ENCODE measurements at regions not wholly inside any gene's neighbourhood (a gene's known extent, or its start where the extent isn't known, plus 50 kb on each side); places are given as distances from the start of the nearest gene placed in this dataset.

DNA sequence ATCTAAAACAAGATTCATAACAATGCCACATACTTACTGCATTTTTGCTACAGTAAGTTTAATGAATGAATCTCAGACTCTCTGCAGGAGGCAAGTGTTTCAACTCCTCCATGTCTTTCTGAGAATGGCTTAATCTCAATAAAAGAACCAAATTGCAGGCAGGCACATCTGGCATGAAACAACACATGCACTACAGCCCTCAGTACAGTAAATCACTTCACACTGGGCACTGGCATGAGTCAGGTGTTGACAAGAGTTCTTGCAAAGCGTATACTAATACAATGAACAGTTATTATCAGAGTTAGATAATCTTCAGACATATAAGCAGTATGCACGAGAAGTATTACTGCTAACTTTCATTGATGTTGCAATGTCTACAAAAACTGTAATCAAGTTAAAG lies 1386.8 kb downstream of the MRPL39 start:
- no peak for DNase-seq (ENCODE audit: low read depth, low spot score)
- no peak overlapping the region for H3K27ac ChIP-seq

- no peak overlapping the region for H3K27ac ChIP-seq
- no peak for DNase-seq (ENCODE audit: low read depth, low spot score)
Observed at GRCh38 chr21:24217151-24217550, 1390.1 kb downstream of the MRPL39 start.

- H3K27ac ChIP-seq: no peak overlapping the region
Observed at GRCh38 chr21:24210130-24210529, 1397.2 kb downstream of the MRPL39 start.

GRCh38 chr21:24208562-24209260 lies 1398.6 kb downstream of the MRPL39 start:
- no peak for DNase-seq (ENCODE audit: low read depth, low spot score)
- no peak overlapping the region for H3K27ac ChIP-seq

More at GRCh38 chr21:24210130-24210529, 1397.2 kb downstream of the MRPL39 start:
- DNase-seq (ENCODE audit: low read depth, low spot score): no peak

DNA sequence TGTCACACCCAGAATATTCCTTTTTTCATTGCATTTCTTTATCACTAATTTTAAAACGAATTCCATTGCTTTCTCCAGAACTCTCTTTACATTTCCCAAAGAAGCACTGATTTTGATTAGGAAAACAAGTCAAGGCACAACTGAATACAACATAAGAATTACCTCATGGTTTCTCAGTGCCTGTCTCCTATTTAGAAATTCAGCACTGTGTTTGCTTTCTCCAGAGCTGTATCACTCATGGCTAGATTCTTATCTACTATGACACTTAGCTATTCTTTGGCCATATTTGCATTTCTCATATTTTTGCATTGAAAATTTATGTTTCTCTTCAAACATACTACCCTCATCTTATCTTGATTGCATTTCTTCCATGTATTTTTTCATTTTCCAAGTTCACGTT lies 1402.0 kb downstream of the MRPL39 start:
- H3K27ac ChIP-seq: no peak overlapping the region
- DNase-seq (ENCODE audit: low read depth, low spot score): no peak

DNA sequence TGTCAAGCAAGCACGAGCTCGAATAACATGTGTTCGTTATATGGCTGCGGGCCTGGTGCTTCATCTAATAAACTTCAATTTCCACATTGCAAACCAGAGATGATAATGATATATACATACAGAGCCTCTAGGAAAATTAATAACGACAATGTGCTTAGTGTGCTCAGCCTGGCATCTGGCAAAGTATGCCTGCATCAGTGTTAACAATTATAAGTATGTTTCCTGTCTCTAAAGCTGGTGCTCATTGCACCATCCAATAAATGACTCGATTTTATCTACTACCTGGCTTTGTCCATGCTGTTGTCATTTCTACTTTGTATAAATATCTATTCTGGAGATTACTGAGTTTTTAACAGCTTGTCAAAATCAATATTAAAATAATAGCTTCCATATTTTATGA lies 1402.6 kb downstream of the MRPL39 start:
- no peak for DNase-seq (ENCODE audit: low read depth, low spot score)
- H3K27ac ChIP-seq: no peak overlapping the region

GRCh38 chr21:24200052-24200451 lies 1407.2 kb downstream of the MRPL39 start:
- H3K27ac ChIP-seq: no peak overlapping the region
- no peak for DNase-seq (ENCODE audit: low read depth, low spot score)

GRCh38 chr21:24197923-24198322 lies 1409.4 kb downstream of the MRPL39 start:
- no peak for DNase-seq (ENCODE audit: low read depth, low spot score)
- H3K27ac ChIP-seq: no peak overlapping the region

DNA sequence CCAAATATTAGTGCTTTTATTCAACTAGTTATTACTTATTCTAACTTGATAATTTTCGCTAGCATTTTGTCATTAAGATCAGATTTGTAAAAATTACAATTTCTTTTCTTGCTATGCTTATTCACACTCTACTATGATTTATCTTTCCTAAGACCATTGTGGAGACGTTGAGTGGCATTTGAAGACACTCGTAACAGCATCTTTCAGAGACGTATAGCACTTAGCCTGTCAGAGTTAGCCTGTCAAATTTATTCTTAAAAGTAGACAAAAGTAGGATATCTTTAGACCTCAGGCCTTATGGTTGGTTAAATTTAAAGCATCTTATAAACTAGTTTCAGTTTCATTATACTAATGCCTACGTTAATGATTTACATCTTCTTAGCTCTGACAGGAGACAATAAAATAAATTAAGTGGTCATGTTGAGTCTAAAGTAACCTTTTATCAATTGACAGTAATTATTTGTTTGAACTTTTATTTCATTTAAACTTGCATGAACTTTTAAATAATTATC lies 1410.1 kb downstream of the MRPL39 start:
- no peak for DNase-seq (ENCODE audit: low read depth, low spot score)
- H3K27ac ChIP-seq: no peak overlapping the region

GRCh38 chr21:24188506-24188905 lies 1418.8 kb downstream of the MRPL39 start:
- no peak for DNase-seq (ENCODE audit: low read depth, low spot score)
- no peak overlapping the region for H3K27ac ChIP-seq

GRCh38 chr21:24183077-24183476 lies 1424.2 kb downstream of the MRPL39 start:
- no peak for DNase-seq (ENCODE audit: low read depth, low spot score)

DNA sequence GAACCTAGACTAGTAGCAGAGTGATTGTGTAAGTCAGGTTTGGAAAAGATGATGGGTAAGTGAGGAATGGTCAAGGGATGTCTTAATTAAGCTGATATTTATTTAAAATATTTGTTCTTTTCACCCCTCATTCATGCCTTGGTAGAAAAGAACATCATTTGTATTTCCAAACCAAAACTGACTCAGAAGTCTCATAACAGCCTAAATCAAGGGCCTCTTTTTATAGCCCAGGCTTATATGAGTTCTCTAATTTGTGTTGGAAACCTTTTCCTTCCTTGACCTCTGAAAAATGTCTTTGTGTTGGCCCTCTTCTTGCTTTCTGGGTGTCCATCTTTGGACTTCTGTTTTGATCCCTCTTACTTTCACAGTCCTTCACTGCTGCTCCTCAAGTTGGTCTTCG lies 1428.2 kb downstream of the MRPL39 start:
- no peak for DNase-seq (ENCODE audit: low read depth, low spot score)
- no peak overlapping the region for H3K27ac ChIP-seq

More at GRCh38 chr21:24183077-24183476, 1424.2 kb downstream of the MRPL39 start:
- H3K27ac ChIP-seq: no peak overlapping the region

DNA sequence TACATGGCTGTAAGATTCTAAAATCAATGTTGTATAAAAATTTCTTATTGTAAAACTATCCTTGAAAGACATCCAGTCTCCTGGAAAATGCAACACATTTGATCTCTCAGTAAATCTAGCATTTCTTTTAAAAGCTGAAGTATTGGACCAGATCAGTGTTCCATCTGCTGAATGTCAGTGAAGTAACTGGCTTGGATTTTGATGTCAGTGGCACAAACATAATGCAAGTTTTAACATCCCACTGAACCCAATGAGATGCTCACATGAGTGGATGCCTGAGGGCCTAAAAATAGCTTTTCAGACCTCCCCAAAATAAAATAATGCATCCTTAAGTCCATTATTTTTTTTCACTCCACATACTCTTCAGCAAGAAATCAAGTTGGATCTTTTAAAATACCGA lies 1432.2 kb downstream of the MRPL39 start:
- H3K27ac ChIP-seq: no peak overlapping the region
- no peak for DNase-seq (ENCODE audit: low read depth, low spot score)

DNA sequence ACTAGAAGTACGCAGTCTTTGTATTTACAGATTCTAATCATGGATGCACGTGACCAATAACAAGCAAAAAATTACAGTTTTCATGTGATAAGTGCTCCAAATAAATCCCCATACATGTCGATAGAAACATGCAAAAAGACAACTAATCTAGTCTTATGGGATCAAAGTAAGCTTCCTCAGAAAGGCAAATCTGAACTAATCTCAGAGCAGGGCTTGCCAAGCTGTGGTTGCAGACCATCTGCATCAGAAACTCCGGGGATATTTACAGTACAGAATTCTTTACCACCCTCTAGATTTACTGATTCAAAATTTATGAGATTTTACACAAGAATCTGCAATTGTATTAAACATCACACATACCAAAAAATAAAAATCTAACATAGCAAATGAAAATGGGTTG lies 1435.5 kb downstream of the MRPL39 start:
- H3K27ac ChIP-seq: no peak overlapping the region
- no peak for DNase-seq (ENCODE audit: low read depth, low spot score)

DNA sequence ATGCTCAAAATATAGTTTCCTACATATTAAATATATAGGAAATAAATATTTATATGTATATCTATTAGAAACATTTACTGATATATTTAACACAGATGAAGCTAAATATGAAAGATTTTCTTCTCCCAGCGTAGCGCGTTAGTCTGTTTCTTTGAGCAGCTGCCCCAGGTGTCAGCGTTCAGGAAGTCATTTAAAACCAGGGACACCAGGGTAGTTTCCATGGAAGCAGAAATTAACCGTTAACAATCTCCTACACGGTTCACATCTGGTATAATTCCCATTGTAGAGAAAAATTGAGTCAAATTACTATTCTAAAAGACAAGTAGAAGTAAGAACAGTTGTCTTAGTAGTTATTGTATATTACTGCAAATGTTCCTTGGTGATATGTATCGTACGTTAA lies 1443.7 kb downstream of the MRPL39 start:
- DNase-seq (ENCODE audit: low read depth, low spot score): no peak
- no peak overlapping the region for H3K27ac ChIP-seq

GRCh38 chr21:24160528-24160927 lies 1446.8 kb downstream of the MRPL39 start:
- no peak for DNase-seq (ENCODE audit: low read depth, low spot score)
- no peak overlapping the region for H3K27ac ChIP-seq

GRCh38 chr21:24153137-24153536 lies 1454.1 kb downstream of the MRPL39 start:
- DNase-seq (ENCODE audit: low read depth, low spot score): no peak
- no peak overlapping the region for H3K27ac ChIP-seq

GRCh38 chr21:24150753-24151152 lies 1456.5 kb downstream of the MRPL39 start:
- DNase-seq (ENCODE audit: low read depth, low spot score): no peak
- H3K27ac ChIP-seq: no peak overlapping the region

GRCh38 chr21:24148461-24148860 lies 1458.8 kb downstream of the MRPL39 start:
- H3K27ac ChIP-seq: no peak overlapping the region
- no peak for DNase-seq (ENCODE audit: low read depth, low spot score)

- DNase-seq (ENCODE audit: low read depth, low spot score): no peak
Observed at GRCh38 chr21:24147674-24148073, 1459.6 kb downstream of the MRPL39 start.

GRCh38 chr21:24131056-24131455 lies 1476.2 kb downstream of the MRPL39 start:
- DNase-seq (ENCODE audit: low read depth, low spot score): no peak
- no peak overlapping the region for H3K27ac ChIP-seq

More at GRCh38 chr21:24147674-24148073, 1459.6 kb downstream of the MRPL39 start:
- no peak overlapping the region for H3K27ac ChIP-seq

DNA sequence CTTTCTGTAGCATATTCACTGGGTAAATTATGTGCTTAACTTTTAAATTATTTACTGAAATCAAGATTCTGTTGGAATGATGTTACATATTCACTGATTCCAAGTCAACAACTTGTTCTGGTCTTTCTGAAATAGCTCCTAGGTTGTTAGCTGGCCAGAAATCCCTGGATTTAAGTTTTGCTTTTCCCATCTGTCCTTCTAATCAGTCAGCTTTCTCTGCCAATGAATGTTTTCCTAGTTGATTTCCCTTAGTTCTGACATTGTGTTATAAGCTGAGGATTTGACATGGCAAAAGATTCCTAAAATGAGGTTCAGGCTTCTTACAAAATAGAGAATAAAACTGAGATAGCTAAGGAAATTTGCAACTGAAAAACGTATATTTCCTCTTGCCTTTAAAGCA lies 1479.6 kb downstream of the MRPL39 start:
- H3K27ac ChIP-seq: no peak overlapping the region

More for the DNA sequence above, 1479.6 kb downstream of the MRPL39 start:
- no peak for DNase-seq (ENCODE audit: low read depth, low spot score)

Data from epithelial cell of prostate (primary cell).